Dendritic cell treated with granulocyte-macrophage colony-stimulating factor and Interleukin-4, amounts not matched to agents 40 ng/mL and 50 ng/mL, for 4 days (primary cell): ENCODE measurements at regions not wholly inside any gene's neighbourhood (a gene's known extent, or its start where the extent isn't known, plus 50 kb on each side); places are given as distances from the start of the nearest gene placed in this dataset.
"Not testable (repeated sequence)": the region's sequence is repeated elsewhere in the genome, so short reads cannot be mapped to it uniquely, and the experiment has no call there.

Source experiments
- H3K27ac Mint-ChIP-seq: one replicate; pipeline ENCODE4 v1.8.0; 2022; ENCODE audit warnings: mild to moderate bottlenecking, mixed read lengths
- H3K27me3 Mint-ChIP-seq: one replicate; pipeline ENCODE4 v1.8.0; 2022; ENCODE audit warnings: mild to moderate bottlenecking, mixed read lengths
- H3K36me3 Mint-ChIP-seq: one replicate; pipeline ENCODE4 v1.8.0; 2022; ENCODE audit warnings: low read depth, mixed read lengths
- H3K4me1 Mint-ChIP-seq: one replicate; pipeline ENCODE4 v1.8.0; 2022; ENCODE audit warnings: low read depth, mixed read lengths
- H3K4me3 Mint-ChIP-seq: one replicate; pipeline ENCODE4 v1.8.0; 2022; ENCODE audit warnings: mild to moderate bottlenecking, moderate library complexity, mixed read lengths
- H3K9me3 Mint-ChIP-seq: one replicate; pipeline ENCODE4 v1.8.0; 2022; ENCODE audit warnings: mixed read lengths
- intact Hi-C: fragments of 100-400 bp; cut with micrococcal nuclease; formaldehyde crosslinking; loops from one replicate; pipeline ENCODE4 v1.15.0; 2022

- no peaks in the 10 kb centered on the region for H3K4me1 Mint-ChIP-seq
- H3K36me3 Mint-ChIP-seq, result no peaks in the 10 kb centered on the region
- no peak overlapping the region for H3K27ac Mint-ChIP-seq
- H3K9me3 Mint-ChIP-seq, result no peaks in the 10 kb centered on the region
- peaks cover 1% of the 10 kb centered on the region for H3K27me3 Mint-ChIP-seq
- intact Hi-C loops, result no loop called here
- H3K4me3 Mint-ChIP-seq, result no peak overlapping the region
Measured at GRCh38 chr12:105506678-105507310, 176.3 kb downstream of the C12orf75 start.

- no peaks in the 10 kb centered on the region for H3K36me3 Mint-ChIP-seq
- no peaks in the 10 kb centered on the region for H3K9me3 Mint-ChIP-seq
- H3K27ac Mint-ChIP-seq, result no peak overlapping the region
- intact Hi-C loops, result no loop called here
- no peak overlapping the region for H3K4me3 Mint-ChIP-seq
- no peaks in the 10 kb centered on the region for H3K4me1 Mint-ChIP-seq
- peaks cover 1% of the 10 kb centered on the region for H3K27me3 Mint-ChIP-seq
Measured at GRCh38 chr12:105507311-105508038, 177.0 kb downstream of the C12orf75 start.

GRCh38 chr12:105508096-105508495 is 177.6 kb downstream of the C12orf75 start:
- Mint-ChIP-seq H3K27ac (no peak overlapping the region), H3K4me1 (no peaks in the 10 kb centered on the region), H3K9me3 (no peaks in the 10 kb centered on the region), H3K36me3 (no peaks in the 10 kb centered on the region), H3K4me3 (no peak overlapping the region), H3K27me3 (peaks cover 1% of the 10 kb centered on the region)
- intact Hi-C loops, result no loop called here

- no peaks in the 10 kb centered on the region for H3K36me3 Mint-ChIP-seq
- intact Hi-C loops, result no loop called here
- H3K27me3 Mint-ChIP-seq, result peaks cover 1% of the 10 kb centered on the region
- H3K4me3 Mint-ChIP-seq, result no peak overlapping the region
- H3K9me3 Mint-ChIP-seq, result no peaks in the 10 kb centered on the region
- H3K4me1 Mint-ChIP-seq, result no peaks in the 10 kb centered on the region
- H3K27ac Mint-ChIP-seq, result no peak overlapping the region
Measured at GRCh38 chr12:105510526-105510925, 180.0 kb downstream of the C12orf75 start.

GRCh38 chr12:105512861-105513260 is 182.4 kb downstream of the C12orf75 start:
- H3K27ac Mint-ChIP-seq, H3K36me3 Mint-ChIP-seq, H3K4me1 Mint-ChIP-seq, H3K27me3 Mint-ChIP-seq, H3K4me3 Mint-ChIP-seq, intact Hi-C loops, H3K9me3 Mint-ChIP-seq: not testable (repeated sequence)

- H3K9me3 Mint-ChIP-seq, result peaks cover 17% of the 10 kb centered on the region
- no peaks in the 10 kb centered on the region for H3K36me3 Mint-ChIP-seq
- intact Hi-C loops, result no loop called here
- no peak overlapping the region for H3K4me3 Mint-ChIP-seq
- H3K27ac Mint-ChIP-seq, result no peak overlapping the region
- H3K4me1 Mint-ChIP-seq, result no peaks in the 10 kb centered on the region
- H3K27me3 Mint-ChIP-seq, result no peaks in the 10 kb centered on the region
Measured at GRCh38 chr12:105522166-105522825, 191.8 kb downstream of the C12orf75 start.

GRCh38 chr12:105523164-105524057 is 192.9 kb downstream of the C12orf75 start:
- no peak overlapping the region for H3K27ac Mint-ChIP-seq
- intact Hi-C loops, result no loop called here

GRCh38 chr12:105524961-105525360 is 194.5 kb downstream of the C12orf75 start:
- H3K4me3 Mint-ChIP-seq, result no peak overlapping the region
- intact Hi-C loops, result no loop called here
- peaks cover 1% of the 10 kb centered on the region for H3K9me3 Mint-ChIP-seq
- H3K4me1 Mint-ChIP-seq, result no peaks in the 10 kb centered on the region
- H3K27me3 Mint-ChIP-seq, result no peaks in the 10 kb centered on the region
- H3K36me3 Mint-ChIP-seq, result no peaks in the 10 kb centered on the region
- no peak overlapping the region for H3K27ac Mint-ChIP-seq

More at GRCh38 chr12:105523164-105524057, 192.9 kb downstream of the C12orf75 start:
- Mint-ChIP-seq H3K4me1 (no peaks in the 10 kb centered on the region), H3K27me3 (no peaks in the 10 kb centered on the region), H3K36me3 (no peaks in the 10 kb centered on the region), H3K4me3 (no peak overlapping the region), H3K9me3 (peaks cover 13% of the 10 kb centered on the region)

GRCh38 chr12:105534068-105534467 is 203.6 kb downstream of the C12orf75 start:
- H3K4me1 Mint-ChIP-seq, result no peaks in the 10 kb centered on the region
- no peak overlapping the region for H3K4me3 Mint-ChIP-seq
- H3K27ac Mint-ChIP-seq, result no peak overlapping the region
- H3K36me3 Mint-ChIP-seq, result no peaks in the 10 kb centered on the region
- no peaks in the 10 kb centered on the region for H3K27me3 Mint-ChIP-seq
- intact Hi-C loops, result no loop called here
- H3K9me3 Mint-ChIP-seq, result peaks cover 21% of the 10 kb centered on the region

DNA sequence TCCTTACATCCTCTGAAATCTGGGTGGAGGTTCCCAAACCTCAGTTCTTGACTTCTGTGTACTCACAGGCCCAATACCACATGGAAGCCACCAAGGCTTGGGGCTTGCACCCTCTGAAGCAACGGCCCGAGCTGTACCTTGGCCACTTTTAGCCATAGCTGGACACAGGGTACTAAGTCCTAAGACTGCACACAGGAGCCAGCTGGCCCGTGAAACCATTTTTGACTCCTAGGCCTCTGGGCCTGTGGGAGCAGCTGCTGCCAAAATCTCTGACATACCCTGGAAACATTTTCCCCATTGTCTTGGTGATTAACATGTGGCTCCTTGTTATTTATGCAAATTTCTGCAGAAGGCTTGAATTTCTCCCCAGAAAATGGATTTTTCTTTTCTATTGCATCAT is 204.5 kb downstream of the C12orf75 start:
- H3K27ac Mint-ChIP-seq, intact Hi-C loops, H3K27me3 Mint-ChIP-seq, H3K4me1 Mint-ChIP-seq, H3K4me3 Mint-ChIP-seq, H3K36me3 Mint-ChIP-seq: not testable (repeated sequence)
- H3K9me3 Mint-ChIP-seq, result peaks cover 21% of the 10 kb centered on the region

DNA sequence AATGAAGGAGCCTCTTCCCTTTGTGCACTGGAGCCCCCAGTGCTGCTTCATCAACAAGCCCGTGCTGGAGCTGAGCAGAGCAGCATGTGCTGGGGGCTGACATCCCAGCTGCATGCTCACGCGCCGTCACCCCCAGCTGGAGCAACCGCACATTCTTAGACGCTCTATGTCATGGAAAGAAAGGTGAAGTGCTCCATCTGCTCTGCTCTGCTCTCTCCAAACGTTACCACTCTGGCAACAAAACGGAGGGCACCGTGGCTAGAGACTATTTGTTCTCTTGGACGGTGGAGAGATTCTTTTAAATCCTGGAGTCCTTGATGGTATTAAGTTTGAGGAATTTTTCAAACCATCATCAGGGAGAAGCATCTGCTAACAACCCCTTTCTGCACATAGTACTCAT is 208.4 kb downstream of the C12orf75 start:
- no peaks in the 10 kb centered on the region for H3K27me3 Mint-ChIP-seq

DNA sequence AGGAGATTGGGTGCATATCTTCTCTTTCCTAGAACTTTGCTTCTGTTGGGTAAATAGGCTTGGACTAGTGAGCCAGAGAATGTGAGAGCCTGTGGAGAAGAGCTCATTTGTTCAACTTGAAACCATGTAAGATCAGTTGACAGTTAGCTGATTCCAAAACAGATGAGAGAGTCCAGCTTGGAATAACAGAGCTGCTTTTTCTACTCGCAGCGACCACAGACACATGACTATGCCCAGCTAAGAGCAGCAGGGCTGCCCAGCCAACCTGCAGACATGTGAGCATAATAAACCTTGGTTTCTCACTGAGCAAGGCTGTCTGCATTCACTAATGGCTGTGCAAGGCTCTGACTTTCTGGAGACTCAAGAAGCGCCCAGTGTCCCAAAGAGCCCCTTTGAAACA is 209.2 kb downstream of the C12orf75 start:
- Mint-ChIP-seq H3K4me1 (no peaks in the 10 kb centered on the region), H3K27ac (no peak overlapping the region), H3K9me3 (peaks cover 29% of the 10 kb centered on the region), H3K27me3 (no peaks in the 10 kb centered on the region), H3K4me3 (no peak overlapping the region), H3K36me3 (no peaks in the 10 kb centered on the region)
- intact Hi-C loops, result no loop called here

More for the DNA sequence above, 208.4 kb downstream of the C12orf75 start:
- no peaks in the 10 kb centered on the region for H3K36me3 Mint-ChIP-seq
- H3K4me3 Mint-ChIP-seq, result no peak overlapping the region
- no peak overlapping the region for H3K27ac Mint-ChIP-seq
- intact Hi-C loops, result no loop called here
- no peaks in the 10 kb centered on the region for H3K4me1 Mint-ChIP-seq
- peaks cover 38% of the 10 kb centered on the region for H3K9me3 Mint-ChIP-seq

GRCh38 chr12:105547786-105548185 is 217.3 kb downstream of the C12orf75 start:
- intact Hi-C loops, result no loop called here
- no peaks in the 10 kb centered on the region for H3K36me3 Mint-ChIP-seq
- no peaks in the 10 kb centered on the region for H3K4me1 Mint-ChIP-seq
- H3K9me3 Mint-ChIP-seq, result peaks cover 29% of the 10 kb centered on the region
- no peak overlapping the region for H3K27ac Mint-ChIP-seq
- H3K4me3 Mint-ChIP-seq, result no peak overlapping the region
- H3K27me3 Mint-ChIP-seq, result no peaks in the 10 kb centered on the region

GRCh38 chr12:105548626-105549025 is 218.1 kb downstream of the C12orf75 start:
- no peak overlapping the region for H3K27ac Mint-ChIP-seq
- intact Hi-C loops, result no loop called here
- no peak overlapping the region for H3K4me3 Mint-ChIP-seq
- H3K4me1 Mint-ChIP-seq, result no peaks in the 10 kb centered on the region
- H3K9me3 Mint-ChIP-seq, result peaks cover 29% of the 10 kb centered on the region
- no peaks in the 10 kb centered on the region for H3K36me3 Mint-ChIP-seq
- H3K27me3 Mint-ChIP-seq, result no peaks in the 10 kb centered on the region
